Pons (tissue), 1 donor: ENCODE measurements at regions not wholly inside any gene's neighbourhood (a gene's known extent, or its start where the extent isn't known, plus 50 kb on each side); places are given as distances from the start of the nearest gene placed in this dataset.

Experiments
- DNase-seq: peaks from one replicate; pipeline ENCODE4 v3.0.0-alpha.2; 2016; ENCODE audit warnings: low spot score

DNA sequence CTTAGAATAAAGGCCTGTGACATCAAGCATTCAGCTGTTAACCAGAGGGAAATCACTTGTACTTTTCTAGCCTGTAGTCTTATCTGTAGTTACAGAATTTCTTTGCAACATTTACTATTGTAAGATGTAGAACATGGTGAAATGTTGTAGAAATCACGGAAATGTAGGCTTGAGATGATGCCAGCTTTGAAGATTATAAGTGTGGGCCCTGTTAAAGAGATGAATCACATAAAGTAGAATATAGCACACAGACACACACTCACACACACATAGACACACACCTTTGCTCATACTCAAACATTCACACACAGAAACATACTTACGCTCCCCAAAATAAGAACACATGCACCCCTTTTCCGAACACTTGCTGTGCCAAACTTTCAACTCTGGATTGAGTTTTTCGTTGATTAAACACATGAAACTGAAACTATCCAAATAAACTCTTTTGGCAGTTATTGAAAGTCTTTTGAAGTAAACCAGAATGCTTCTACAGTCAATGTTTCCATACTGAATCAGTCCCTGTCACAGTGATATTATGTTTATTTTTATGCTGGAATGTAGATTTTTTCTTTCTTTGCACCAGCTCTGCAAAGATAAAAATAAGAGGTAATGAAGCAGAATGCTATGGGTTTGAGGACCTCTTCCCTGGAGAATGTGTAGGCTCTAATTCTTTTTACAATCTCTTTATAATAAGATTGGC is 230.3 kb upstream of the MEOX2 start:
- no peak for DNase-seq

DNA sequence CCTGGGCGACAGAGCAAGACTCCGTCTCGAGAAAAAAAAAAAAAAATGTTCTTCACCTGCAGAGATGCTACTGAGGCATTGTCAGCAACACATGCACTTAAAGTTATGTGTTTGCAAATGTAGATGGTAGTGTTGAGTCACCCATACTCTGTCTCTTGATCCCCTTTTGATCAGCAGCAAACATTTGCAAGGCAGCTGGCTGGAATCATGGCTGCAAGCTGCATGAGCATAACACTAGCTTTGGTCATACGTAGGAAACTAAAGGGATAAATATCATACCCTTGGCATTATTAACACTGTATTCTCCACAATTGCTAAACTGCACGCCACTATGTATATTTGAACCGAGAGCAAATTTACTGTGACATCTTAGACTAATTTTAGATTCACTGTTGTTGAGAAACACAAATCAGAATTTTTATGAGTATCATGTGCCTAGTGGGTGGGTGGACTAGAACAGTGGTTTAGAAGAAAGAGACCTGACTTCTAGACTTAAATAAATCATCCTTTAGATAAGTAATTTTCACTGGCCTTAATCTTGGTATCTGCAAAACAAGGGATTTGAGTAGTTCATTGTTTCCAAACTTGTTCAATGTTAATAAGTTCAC is 229.3 kb upstream of the MEOX2 start:
- no peak for DNase-seq

DNA sequence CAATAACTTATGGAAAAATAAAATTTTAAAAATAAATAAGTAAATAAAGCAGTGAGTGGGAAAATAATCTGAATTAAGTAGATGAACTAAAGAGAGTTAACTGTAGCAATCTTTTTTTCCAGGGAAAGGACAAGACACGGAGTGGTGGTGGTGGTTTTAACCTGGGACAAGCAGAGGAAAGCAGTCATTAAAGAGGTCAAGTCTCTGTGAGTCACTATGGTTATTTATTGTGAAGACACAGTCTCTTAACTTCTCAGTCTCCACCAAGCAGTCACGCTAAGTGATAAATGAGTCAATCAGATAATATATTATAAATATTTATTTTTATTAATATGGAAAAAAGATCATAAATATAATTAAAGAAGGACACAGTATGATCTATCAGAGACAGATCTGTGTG is 228.1 kb upstream of the MEOX2 start:
- DNase-seq: no peak

DNA sequence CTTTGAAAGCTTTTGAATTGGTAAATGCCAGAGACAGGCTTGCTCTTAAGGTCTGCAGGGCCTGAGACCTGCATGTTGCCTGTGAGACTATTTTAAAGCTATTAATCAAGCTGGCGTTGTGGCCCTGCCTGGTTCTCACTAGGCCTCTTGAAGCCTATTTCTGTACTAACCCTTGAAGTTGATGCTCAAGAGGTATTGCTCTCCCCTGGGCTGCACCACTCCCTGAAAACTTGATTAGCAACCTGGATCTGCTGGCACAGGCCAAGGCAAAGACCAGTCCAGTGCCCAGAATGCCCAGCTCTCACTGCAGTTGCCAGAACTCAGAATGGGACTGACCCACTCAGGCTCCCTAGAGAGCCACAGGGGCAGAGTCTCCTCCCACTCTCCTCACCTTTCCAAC is 220.0 kb upstream of the MEOX2 start:
- no peak for DNase-seq

DNA sequence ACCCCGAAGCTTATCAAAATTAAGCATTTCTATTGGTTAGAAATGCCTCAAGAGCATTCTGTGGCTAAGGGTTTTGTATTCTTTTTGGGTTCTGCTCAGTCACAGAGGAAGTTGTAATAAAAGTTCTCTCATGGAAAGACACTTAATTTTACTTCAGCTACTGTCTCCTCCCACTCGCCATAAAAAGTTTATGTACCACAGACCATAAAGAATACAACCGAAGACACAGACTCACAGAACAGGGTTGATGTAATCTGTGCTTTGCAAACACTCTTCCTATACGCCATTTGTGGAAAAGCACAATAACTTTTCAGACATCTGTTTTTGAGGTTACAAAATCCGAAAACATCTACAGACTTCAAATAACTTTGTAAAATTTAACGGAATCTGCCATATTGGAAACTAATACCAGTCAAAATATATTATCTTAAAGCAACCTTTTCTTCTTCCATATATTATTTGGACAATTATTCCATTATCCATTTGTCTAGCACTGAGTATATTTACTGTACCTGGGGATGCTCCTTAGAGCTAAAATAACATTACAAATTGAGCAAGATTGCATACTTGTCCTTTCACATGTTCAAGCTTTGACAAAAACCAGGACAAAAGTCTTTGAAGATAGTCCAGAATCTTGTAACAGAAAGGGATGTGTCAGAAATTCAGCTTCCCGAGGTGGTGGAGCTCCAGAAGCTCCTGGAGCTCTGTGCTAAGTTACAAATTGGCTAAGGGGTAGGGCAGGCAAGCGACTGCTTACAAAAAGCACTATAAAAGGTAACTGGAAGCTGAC is 219.0 kb upstream of the MEOX2 start:
- no peak for DNase-seq

DNA sequence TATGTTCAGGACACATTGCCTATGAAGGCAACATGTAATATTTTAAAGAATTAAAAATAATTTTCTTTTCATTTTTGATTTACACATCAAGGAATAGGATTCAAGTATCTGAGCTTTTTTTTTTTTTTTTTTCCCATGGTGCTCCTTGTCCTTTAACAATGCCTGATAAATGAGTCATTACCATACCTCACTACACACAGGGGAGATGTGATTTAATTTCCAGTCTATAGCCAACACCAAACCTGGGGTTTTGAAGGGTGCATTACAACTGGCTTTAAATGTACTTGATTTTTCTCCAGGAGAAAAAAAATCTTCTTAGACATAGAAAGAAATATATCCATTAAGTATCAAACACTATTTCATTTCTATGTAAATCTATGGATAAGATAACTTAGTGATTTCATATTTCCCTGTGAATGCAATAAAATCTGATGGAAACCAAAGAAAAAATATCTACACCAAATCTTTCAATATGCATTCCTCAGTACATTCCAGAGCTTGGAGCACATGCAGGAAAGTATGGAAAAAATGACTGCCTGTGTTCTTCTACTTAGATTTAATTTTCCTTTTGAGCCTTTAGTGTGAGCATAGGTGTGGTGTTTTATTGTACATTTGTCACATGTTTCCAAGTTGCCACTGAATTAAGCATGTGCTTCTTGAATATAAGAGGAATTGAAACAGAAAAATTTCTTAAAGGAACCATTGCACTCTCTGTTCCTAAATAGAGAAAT is 204.8 kb upstream of the MEOX2 start:
- no peak for DNase-seq

DNA sequence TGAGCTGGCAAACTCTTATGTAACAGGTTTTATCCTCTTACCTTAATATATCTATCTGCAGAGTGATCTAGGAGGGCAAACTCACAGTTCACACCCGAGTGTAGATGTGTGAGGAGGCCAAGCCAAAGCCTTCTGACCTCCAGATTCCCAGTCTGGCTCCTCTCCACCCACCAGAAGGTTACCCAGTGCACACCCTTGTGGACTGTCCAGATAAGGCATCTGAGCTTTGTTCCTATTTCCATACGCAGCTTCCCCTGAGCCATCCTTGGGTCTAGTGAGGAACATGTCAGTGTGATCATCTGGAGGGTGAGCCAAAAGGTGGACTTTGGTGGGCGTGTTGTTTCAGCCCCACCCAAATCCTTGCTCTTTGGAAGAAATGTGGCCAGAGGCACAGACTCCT is 203.0 kb upstream of the MEOX2 start:
- DNase-seq: no peak

DNA sequence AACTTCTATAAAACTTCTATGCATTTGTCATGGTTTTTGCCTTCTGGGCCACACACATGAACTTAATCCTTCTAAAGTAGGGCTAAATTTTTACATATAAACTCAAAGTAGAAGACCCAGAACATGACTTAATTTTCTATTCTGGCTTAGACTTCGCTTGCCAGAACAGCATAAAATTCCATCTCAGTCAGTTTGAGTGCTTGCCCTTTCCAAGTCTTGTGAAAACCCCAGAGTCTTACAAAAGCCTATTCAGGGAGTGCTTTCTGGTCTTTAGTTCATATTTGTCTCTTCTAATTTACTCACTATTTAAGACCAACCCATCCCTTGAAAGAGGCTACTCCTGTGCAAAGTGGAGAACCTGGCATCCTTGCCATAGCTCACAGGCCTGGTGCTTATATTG is 201.6 kb upstream of the MEOX2 start:
- DNase-seq: no peak

DNA sequence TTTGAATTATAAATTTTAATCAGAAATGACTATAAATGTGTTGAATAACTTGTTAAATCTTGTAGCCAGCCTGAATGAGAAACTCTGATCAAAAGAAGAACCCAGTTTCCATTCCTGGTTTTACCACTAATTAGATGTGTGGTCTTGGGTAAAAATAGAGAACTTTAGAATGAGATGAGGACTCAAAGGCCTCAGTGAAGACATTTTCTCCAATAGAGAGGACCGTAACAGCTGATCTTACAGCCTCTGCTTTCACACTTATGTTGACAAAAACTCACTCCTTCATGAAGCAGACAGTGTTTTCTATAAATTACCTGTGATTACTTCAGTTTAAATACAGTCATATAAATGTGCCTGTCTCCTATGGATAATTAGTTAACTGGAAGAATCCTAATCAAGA is 200.1 kb upstream of the MEOX2 start:
- DNase-seq: no peak

DNA sequence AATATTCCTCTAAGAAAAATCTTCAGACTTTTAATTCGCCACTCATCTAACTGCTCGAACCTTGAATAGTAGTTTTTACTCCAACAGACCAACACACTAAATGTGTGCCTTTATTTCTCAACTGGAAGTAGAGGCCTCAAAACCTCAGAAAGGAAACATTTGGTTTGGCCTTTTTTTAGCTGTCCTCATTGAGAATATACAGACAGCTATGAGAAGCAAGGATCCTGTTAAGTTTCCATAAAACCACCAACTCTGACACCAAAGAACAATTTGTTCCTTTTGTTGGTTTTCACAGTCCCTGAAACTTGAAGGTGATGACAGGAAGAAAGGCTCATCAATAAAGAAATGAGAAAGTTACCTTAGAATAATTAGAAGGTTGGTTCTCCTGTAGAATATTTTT is 199.2 kb upstream of the MEOX2 start:
- DNase-seq: no peak

DNA sequence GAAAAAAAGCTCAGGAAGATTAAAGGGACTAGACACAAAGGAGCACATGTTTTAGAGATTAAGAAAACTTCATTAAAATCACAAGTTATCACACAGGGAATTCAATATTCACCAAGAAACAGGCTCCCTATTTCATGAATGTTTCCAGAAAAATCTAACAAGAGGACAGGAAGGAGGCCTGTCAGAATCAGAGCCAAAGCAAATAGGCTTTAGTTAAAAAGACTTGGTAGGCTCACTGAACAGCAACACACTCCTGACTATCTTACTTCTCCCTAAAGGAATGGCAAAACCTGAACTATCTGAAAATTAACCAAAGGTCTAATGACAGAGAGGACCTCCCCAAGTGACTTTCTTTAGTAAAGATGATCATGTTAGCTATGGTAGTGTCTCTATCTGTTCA is 188.3 kb upstream of the MEOX2 start:
- no peak for DNase-seq

DNA sequence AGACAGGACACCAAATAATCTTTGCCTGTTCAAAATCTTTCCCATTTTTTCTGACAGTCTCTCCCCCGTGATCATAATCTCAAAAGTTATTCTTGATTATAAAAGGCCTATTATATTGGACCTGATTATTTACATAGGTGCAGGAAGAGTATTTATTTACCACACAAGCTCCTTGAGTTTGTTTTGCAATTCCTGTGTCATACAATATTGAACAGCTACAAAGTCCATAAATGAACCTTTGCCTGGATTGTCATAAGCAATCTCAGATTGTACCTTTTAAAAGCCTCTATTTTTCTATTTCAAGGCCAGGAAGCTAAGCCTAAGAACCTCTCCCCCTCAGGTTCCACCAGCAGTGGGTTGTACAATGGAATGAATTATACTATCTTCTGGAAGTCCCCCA is 183.9 kb upstream of the MEOX2 start:
- no peak for DNase-seq

DNA sequence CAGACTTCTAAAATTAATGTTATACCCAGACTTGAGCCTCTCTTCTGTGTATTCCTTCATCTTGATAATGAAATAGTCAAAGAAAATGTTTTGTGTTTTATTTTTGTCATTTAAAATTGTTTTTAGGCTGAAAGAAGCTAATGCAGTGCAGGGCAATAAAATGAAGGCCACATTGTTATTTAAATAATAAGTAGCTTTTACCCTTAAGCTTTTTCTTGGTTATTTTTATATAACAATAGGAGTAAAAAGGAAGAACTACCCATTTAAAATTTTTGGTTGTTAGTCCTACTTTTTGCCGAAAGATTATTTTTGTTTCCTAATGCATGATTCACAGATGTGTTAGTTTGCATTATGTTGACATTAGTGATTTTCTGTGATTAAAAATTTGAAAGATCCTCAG is 181.0 kb upstream of the MEOX2 start:
- DNase-seq: no peak

DNA sequence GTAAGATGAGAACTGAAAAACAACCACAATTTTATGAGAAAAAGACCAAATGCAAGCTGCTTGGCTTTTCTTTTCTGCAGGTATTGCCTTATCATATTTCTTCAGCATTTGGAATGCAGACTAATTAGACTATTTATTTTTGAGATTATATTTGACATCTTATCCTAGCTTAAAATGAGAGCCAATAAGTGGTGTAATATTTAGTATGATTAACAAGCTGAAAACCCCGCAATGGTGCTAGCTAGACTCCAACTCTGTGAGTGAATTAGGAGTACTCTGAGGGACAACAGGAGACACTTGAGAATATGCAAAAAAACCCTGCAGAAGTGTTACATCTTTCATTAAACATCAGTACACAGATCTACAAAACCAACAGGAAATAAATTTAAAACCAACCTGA is 180.3 kb upstream of the MEOX2 start:
- no peak for DNase-seq

DNA sequence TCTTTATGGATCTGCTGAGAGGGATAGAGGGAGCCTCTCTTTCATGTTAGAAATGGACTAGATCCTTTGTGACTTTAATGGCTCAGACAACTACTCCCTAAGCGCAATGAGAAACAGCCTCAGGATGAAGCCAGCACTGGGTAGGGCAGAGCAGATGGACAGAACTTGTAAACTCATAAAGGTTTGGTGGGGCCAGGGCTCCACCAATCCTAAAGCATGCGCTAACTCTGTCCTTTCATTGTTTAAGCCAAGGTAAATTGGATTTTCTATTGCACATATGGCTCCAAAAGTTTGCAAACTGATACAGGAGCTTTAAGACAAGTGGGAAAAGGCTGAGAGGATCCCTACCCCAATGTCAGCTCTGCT is 178.1 kb upstream of the MEOX2 start:
- DNase-seq: no peak

DNA sequence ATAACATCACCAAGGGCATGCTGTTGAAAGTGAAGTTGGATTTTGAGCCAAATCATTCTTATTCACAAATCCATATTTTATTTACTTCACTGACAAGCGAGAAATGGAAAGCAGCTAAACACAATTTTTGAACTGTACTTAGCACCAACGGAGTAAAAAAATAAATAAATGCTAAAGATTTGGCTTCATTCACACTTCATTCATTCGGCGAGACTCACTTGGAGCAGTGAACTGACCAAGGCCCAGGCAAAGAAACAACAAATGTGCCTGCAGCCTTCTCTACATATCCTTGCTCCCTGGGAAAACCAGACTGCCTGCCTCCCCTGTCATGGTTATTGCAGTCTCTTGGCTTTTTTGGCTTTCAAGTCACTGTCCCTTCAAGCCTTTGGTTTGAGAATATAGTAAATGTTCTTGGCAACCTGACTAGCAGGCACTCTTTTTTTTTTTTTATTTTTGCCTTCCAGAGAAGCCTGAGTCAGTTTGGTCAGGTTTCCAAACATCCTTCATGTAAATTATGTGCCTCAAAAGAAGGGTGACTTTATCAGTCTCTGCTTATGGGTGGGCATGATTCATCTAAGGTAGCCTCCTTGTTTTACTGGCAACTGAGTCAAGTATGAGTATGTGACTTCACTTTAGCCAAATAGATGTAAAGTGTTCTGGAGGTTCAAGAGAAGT is 177.6 kb upstream of the MEOX2 start:
- no peak for DNase-seq

DNA sequence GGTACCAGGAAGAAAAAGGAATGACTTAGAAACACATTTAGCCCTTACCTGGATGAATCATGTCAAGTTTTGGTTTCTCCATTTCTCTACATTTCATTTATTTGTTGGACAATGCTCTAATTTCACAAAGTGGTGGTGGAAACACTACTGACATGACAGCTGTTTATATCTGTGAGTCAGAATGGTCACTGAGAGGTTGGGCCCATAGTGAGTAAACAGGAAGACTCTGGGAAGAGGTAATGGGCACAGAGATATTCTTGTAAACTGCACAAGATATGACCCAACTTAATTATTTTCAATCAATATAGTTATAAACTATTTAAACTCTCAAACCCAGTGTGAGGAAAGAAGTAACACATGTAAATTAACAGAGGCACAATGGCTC is 176.3 kb upstream of the MEOX2 start:
- DNase-seq: no peak

DNA sequence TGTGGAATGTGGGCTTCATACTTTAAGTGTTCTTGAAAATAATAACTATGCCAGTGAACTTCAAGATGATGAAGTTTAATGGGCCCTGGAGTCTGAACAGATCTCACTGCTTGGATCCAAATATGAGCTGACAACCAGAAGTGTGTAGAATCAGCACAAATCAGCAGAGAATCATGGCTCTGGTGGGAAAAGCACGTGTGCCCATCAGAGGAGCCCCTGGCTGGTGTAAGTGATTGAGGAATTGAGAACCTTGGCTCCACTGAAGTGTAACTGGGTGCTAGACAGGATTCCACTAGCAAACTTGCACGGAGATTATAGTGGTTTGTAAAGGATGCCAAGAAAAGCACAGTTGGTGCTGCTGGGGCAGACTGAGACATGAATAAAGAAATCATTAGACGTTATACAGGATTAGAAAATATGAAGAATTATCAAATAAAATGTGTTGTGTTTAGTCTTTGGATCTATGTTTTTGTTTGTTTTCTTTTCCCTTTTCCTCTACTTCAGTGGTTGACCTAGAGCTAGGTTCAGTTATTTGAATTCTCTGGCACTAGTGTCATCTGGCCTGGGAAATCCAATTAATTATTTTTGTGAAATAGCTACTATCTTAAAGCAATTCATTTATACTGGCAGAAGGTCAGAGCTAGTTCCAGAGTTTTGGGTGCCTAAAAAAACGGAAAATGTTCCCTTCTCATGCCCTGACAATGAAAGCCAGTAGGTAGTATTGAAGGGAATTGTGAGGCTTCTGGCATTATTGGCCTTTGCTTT is 175.7 kb upstream of the MEOX2 start:
- no peak for DNase-seq

DNA sequence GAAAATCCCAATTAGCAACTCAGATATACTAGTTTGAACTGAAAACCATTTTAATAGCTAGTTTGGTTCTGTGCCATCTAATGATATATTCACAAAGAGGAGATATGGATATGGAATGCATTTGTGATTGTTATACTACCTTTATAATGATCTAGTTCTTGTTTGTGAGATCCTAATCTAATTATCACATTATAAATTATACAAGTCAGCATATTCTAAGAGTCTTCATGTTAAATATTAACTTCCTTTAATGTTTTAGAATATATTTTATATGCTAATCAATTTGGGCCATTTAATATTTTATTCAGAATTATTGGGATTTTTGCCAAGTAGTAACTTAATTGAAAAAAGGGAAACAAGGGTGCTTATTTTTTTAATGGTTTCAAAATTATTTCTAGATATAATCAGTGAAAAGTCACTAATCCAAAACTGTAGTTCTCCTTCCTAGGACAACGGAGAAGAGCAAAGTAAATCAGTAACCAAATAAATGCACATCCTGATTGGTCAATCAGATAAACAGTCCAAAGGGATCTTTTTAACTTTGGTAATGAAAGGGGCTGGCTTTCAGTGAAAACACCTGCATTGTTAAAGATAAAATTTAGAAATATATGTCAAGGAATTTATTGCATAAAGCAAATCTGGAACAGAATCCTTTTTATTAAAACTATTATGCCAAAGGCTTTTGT is 173.9 kb upstream of the MEOX2 start:
- DNase-seq: no peak

DNA sequence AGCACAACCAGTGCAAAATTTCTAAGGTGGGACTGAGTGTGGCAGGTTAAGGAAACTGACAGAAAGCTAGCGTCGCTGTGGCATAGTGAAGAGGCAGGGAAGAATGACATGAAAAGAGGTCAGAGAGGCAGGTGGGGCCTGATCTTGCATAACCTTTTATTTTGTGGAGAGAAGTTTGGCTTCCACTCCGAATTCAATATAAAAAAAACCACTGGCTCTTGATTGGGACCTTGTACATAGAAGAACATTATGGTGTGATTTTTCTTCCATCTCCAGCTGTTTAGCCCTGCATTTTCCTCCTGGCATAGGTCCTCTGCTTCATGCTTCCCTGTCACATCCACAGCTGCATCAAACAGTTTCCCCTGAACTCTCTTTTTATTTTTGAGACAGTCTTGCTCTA is 170.5 kb upstream of the MEOX2 start:
- DNase-seq: no peak

DNA sequence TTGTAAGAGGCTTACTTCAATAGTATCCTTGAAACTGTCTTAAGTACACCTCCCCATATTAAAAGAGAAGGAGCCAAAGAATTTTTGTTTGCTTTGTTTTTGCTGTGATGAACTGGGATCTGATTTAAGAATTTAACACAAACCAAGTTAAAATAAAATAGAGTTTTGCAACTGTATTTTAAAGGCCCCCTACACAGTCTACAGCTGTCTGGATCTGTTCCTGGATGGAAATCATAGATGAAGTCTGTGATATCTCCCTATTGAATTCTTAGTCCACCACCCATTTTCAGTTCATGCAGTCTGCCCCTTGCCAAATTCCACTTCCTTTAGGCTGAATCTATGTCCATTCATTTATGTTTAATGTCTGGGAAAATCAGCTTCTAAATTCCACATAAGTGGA is 169.8 kb upstream of the MEOX2 start:
- DNase-seq: no peak
